ENCODE measurements at regions not wholly inside any gene's neighbourhood (a gene's known extent, or its start where the extent isn't known, plus 50 kb on each side); places are given as distances from the start of the nearest gene placed in this dataset.

DNA sequence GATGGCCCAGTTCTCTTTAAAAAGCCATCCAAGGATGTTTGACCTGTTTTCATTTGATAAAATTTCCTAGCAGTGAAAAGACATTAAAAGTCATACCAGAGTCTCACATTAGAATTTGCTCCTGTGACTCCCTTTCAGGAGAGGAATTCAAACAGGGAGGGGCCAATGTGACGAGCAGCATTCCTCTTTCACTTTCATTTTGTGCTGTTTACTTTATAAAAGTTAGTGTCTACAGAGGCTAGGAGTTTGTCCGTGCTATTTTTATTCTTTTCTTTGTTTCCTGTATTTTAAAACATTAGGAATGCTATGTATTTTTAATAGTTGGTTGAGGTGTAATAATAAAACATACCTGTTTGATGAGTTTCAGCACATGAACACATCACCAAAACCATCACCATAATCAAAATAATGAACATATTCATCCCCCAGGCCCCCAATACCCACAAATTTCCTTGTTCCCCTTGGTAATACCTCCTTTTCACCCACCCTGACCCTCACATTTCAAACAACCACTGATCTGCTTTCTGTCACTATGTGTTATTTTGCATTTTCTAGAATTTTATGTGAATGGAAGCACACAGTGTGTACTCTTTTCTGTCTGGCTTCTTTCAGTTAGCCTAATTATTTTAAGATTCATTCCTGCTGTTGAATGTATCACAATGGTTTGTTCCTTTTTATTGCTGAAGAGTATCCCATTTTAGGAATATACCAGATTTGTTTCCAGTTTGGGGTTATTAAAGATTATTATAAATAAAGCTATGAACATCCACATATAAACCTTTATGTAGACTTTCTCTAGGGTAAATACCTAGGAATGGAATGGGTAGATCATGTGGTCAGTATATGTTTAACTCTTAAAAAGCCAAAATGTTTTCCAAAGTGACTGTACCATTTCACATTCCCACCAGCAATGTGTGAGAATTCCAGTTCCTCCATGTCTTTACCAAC lies 129.5 kb downstream of the TENT5C start (continued):
- TF ChIP-seq DEAF1 (CRISPR knock-in tag; IDR thresholded peaks at IDR 0.05) (no peak), HDGF (IDR thresholded peaks at IDR 0.05) (peak; percentile 80), DDX20 (tag; IDR thresholded peaks at IDR 0.05; ENCODE audit: low read depth) (0 out of 2 replicates have a peak, but pooled peaks have one; percentile 39), TAF7 (tag; IDR thresholded peaks at IDR 0.05) (0 out of 2 replicates have a peak, but pooled peaks have one; percentile 40), FOXJ2 (tag; IDR thresholded peaks at IDR 0.05) (0 out of 2 replicates have a peak, but pooled peaks have one; percentile 50), TBP (optimal IDR thresholded peaks at IDR 0.05; ENCODE audit: low read depth, low read length) (no peak), ZKSCAN1 (IDR thresholded peaks at IDR 0.05; ENCODE audit: low read depth, low read length) (peak; percentile 85), ZFP1 (CRISPR knock-in tag; IDR thresholded peaks at IDR 0.05) (0 out of 2 replicates have a peak, but pooled peaks have one; percentile 38), ARID1B (IDR thresholded peaks at IDR 0.05) (no peak), SPI1 (IDR thresholded peaks at IDR 0.05; ENCODE audit: borderline replicate concordance, low read depth, low read length) (no peak)
- TF ChIP-seq, protein P1, sequence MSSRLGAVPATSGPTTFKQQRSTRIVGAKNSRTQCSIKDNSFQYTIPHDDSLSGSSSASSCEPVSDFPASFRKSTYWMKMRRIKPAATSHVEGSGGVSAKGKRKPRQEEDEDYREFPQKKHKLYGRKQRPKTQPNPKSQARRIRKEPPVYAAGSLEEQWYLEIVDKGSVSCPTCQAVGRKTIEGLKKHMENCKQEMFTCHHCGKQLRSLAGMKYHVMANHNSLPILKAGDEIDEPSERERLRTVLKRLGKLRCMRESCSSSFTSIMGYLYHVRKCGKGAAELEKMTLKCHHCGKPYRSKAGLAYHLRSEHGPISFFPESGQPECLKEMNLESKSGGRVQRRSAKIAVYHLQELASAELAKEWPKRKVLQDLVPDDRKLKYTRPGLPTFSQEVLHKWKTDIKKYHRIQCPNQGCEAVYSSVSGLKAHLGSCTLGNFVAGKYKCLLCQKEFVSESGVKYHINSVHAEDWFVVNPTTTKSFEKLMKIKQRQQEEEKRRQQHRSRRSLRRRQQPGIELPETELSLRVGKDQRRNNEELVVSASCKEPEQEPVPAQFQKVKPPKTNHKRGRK (tag; IDR thresholded peaks at IDR 0.05) = 0 out of 2 replicates have a peak, but pooled peaks have one; percentile 16
- TF ChIP-seq, protein P2, sequence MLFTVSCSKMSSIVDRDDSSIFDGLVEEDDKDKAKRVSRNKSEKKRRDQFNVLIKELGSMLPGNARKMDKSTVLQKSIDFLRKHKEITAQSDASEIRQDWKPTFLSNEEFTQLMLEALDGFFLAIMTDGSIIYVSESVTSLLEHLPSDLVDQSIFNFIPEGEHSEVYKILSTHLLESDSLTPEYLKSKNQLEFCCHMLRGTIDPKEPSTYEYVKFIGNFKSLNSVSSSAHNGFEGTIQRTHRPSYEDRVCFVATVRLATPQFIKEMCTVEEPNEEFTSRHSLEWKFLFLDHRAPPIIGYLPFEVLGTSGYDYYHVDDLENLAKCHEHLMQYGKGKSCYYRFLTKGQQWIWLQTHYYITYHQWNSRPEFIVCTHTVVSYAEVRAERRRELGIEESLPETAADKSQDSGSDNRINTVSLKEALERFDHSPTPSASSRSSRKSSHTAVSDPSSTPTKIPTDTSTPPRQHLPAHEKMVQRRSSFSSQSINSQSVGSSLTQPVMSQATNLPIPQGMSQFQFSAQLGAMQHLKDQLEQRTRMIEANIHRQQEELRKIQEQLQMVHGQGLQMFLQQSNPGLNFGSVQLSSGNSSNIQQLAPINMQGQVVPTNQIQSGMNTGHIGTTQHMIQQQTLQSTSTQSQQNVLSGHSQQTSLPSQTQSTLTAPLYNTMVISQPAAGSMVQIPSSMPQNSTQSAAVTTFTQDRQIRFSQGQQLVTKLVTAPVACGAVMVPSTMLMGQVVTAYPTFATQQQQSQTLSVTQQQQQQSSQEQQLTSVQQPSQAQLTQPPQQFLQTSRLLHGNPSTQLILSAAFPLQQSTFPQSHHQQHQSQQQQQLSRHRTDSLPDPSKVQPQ (CRISPR knock-in tag; IDR thresholded peaks at IDR 0.05; ENCODE audit: borderline replicate concordance) = no peak
- TF ChIP-seq, protein P3, sequence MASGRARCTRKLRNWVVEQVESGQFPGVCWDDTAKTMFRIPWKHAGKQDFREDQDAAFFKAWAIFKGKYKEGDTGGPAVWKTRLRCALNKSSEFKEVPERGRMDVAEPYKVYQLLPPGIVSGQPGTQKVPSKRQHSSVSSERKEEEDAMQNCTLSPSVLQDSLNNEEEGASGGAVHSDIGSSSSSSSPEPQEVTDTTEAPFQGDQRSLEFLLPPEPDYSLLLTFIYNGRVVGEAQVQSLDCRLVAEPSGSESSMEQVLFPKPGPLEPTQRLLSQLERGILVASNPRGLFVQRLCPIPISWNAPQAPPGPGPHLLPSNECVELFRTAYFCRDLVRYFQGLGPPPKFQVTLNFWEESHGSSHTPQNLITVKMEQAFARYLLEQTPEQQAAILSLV (tag; IDR thresholded peaks at IDR 0.05) = no peak
- TF ChIP-seq, protein P4, sequence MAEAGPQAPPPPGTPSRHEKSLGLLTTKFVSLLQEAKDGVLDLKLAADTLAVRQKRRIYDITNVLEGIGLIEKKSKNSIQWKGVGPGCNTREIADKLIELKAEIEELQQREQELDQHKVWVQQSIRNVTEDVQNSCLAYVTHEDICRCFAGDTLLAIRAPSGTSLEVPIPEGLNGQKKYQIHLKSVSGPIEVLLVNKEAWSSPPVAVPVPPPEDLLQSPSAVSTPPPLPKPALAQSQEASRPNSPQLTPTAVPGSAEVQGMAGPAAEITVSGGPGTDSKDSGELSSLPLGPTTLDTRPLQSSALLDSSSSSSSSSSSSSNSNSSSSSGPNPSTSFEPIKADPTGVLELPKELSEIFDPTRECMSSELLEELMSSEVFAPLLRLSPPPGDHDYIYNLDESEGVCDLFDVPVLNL (CRISPR knock-in tag; IDR thresholded peaks at IDR 0.05; ENCODE audit: low read depth) = no peak
- TF ChIP-seq, protein P5, sequence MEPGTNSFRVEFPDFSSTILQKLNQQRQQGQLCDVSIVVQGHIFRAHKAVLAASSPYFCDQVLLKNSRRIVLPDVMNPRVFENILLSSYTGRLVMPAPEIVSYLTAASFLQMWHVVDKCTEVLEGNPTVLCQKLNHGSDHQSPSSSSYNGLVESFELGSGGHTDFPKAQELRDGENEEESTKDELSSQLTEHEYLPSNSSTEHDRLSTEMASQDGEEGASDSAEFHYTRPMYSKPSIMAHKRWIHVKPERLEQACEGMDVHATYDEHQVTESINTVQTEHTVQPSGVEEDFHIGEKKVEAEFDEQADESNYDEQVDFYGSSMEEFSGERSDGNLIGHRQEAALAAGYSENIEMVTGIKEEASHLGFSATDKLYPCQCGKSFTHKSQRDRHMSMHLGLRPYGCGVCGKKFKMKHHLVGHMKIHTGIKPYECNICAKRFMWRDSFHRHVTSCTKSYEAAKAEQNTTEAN (CRISPR knock-in tag; IDR thresholded peaks at IDR 0.05) = no peak
